ENCODE measurements at regions not wholly inside any gene's neighbourhood (a gene's known extent, or its start where the extent isn't known, plus 50 kb on each side); places are given as distances from the start of the nearest gene placed in this dataset.

- no peak for TF ChIP-seq REST (IDR thresholded peaks at IDR 0.05; ENCODE audit: insufficient read depth in 1 of 2, low read depth in 2 of 2, low read length in 2 of 2)
- no peak for TF ChIP-seq POLR2AphosphoS5 (IDR thresholded peaks at IDR 0.05; ENCODE audit: low read depth, low read length)
- TF ChIP-seq TAF1 (IDR thresholded peaks at IDR 0.05; ENCODE audit: borderline replicate concordance, insufficient read depth, low read length) = no peak
Measured at GRCh38 chr5:56596155-56596554, 219.2 kb upstream of the MAP3K1 start.

All from PFSK-1 (cell line).